Karpas-422 (cell line): ENCODE measurements at regions not wholly inside any gene's neighbourhood (a gene's known extent, or its start where the extent isn't known, plus 50 kb on each side); places are given as distances from the start of the nearest gene placed in this dataset.

Experiments used
- DNase-seq: peaks from one replicate; pipeline ENCODE4 v3.0.0-alpha.2; 2015
- H2AFZ ChIP-seq: fragments of 200-600 bp; sonication (generic); 2 replicates; pipeline ENCODE4 v1.6.1; 2014; ENCODE audit warnings: antibody characterized with exemption, low read length, mixed read lengths
- H3K27ac ChIP-seq: fragments of 200-600 bp; sonication (generic); 2 replicates; pipeline ENCODE4 v1.5.1; 2014; ENCODE audit warnings: mild to moderate bottlenecking, low read length, moderate library complexity
- H3K27me3 ChIP-seq: fragments of 200-600 bp; sonication (generic); 2 replicates; pipeline ENCODE4 v1.6.1; 2014; ENCODE audit warnings: low read length, mixed read lengths
- H3K36me3 ChIP-seq: fragments of 200-600 bp; sonication (generic); 2 replicates; pipeline ENCODE4 v1.6.1; 2014; ENCODE audit warnings: low read length, mixed read lengths; ENCODE audit not compliant: insufficient read depth
- H3K4me1 ChIP-seq: fragments of 200-600 bp; sonication (generic); 2 replicates; pipeline ENCODE4 v1.6.1; 2014; ENCODE audit warnings: mild to moderate bottlenecking, low read length, mixed read lengths
- H3K4me2 ChIP-seq: fragments of 200-600 bp; sonication (generic); 2 replicates; pipeline ENCODE4 v1.6.1; 2014; ENCODE audit warnings: low read length, low read depth, mild to moderate bottlenecking; ENCODE audit not compliant: poor library complexity, severe bottlenecking
- H3K4me3 ChIP-seq: fragments of 200-600 bp; sonication (generic); 2 replicates; pipeline ENCODE4 v1.5.1; 2014; ENCODE audit warnings: mild to moderate bottlenecking, antibody characterized with exemption, low read length, mixed read lengths
- H3K79me2 ChIP-seq: fragments of 200-600 bp; sonication (generic); 2 replicates; pipeline ENCODE4 v1.6.1; 2014; ENCODE audit warnings: mild to moderate bottlenecking, low read length, mixed read lengths
- H3K9ac ChIP-seq: fragments of 200-600 bp; sonication (generic); 2 replicates; pipeline ENCODE4 v1.6.0; 2014; ENCODE audit warnings: low read length
- H3K9me2 ChIP-seq: fragments of 200-600 bp; sonication (generic), shearing (Covaris generic); replicated peaks from 2 replicates; pipeline ENCODE4 v1.6.0; 2014; ENCODE audit warnings: mild to moderate bottlenecking, low read length, moderate library complexity; ENCODE audit not compliant: insufficient read depth
- H3K9me3 ChIP-seq: fragments of 300-700, 200-600 bp; sonication (generic); 2 replicates; pipeline ENCODE4 v1.6.1; 2014; ENCODE audit warnings: low read length, mixed read lengths
- H4K20me1 ChIP-seq: fragments of 200-600 bp; sonication (generic); 2 replicates; pipeline ENCODE4 v1.6.1; 2014; ENCODE audit warnings: mild to moderate bottlenecking, antibody characterized with exemption, low read length, low read depth; ENCODE audit not compliant: insufficient read depth
- small RNA-seq: library from RNA; depleted of rRNA; stranded (forward); fragments of <200 nt; gene quantifications from one replicate; pipeline ENCODE3, GENCODE V24; 2014

DNA sequence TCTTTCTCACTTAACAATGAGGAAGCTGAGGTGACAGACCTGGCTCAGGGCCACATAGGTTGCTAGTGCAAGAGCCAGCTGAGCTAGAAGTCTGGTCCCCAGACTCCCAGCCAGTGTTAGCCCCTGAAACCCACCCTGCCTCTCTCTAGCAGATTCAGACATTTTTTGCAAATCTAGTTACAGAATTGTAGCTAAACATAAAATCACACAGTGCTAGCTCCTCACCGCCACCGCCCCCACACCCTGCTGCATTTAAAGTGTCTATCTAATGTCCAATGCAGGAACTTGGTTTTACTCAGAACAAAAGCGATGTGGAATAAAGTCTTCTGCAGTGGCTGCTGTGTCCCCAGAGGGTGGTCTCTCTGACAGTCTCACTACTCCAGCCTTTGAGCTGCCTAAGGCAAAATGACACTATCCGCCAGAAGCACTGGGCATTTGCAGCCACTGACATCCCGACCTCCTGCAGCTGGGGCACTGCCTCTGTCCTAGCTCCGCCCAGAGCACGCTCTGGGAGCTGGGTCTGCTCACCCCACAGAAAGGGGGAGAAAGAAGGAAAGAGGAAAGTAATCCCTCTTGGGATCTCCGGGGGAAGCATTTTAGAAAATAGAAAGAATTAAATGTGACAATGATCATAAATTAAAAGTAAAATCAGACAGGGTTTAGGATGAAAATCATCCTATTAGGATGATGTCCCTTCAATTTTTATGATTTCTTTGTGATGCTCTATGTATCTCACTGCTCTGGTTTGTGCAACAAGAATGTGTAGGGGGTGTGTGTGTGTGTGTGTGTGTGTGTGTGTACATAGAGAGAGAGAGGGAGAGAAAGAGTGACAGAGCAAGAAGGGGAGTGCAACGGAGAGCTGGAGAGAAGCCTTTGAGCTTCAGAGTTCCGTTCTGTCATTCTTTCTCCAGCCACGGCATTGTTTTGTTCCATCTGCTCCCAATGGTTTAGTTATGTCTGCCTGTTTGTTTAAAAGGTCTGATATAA is 50.5 kb upstream of the ST8SIA3 start:
- H3K9me2 ChIP-seq, result no peaks in the 10 kb centered on the region
- no peak overlapping the region for H3K4me3 ChIP-seq
- no peaks in the 10 kb centered on the region for H3K4me1 ChIP-seq
- no peak overlapping the region for H3K4me2 ChIP-seq
- H3K36me3 ChIP-seq, result no peaks in the 10 kb centered on the region
- no peaks in the 10 kb centered on the region for H4K20me1 ChIP-seq
- no peak overlapping the region for H2AFZ ChIP-seq
- DNase-seq, result no peak
- H3K27ac ChIP-seq, result no peak overlapping the region
- H3K79me2 ChIP-seq, result no peaks in the 10 kb centered on the region
- H3K9me3 ChIP-seq, result no peaks in the 10 kb centered on the region
- no peaks in the 10 kb centered on the region for H3K27me3 ChIP-seq
- H3K9ac ChIP-seq, result no peak overlapping the region

Small RNA genes in the stretch of these regions (small RNA-seq; reads per million reads assigned to genes)
- gene RNU6-737P, result 0.28 reads per million
